ENCODE measurements at regions not wholly inside any gene's neighbourhood (a gene's known extent, or its start where the extent isn't known, plus 50 kb on each side); places are given as distances from the start of the nearest gene placed in this dataset.

DNA sequence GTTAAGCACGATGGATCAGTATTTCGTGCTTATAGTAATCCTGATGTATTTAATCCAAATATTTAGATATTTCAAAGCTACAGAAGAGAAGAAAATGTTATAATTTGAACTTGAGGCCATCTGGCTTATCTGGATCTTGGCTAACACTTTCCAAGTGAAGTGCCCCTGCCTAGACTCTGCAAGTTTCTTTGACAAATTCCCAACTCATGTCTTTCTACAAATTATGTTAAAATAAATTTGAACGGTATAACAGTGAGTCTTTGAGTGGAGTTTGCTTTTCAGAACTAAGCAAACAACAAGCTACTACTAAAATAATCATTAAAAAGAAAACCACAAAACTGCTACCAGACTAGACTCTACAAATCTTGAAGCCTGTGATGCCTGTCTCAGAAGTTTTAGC, 374.4 kb upstream of the PRICKLE1 start:
- TF ChIP-seq CTCF (IDR thresholded peaks at IDR 0.05 in 4 of 5, conservative IDR thresholded peaks at IDR 0.05 in 1 of 5) (no peak), POLR2A (IDR thresholded peaks at IDR 0.05) (no peak)
